HG02798 (cell line): ENCODE measurements at regions not wholly inside any gene's neighbourhood (a gene's known extent, or its start where the extent isn't known, plus 50 kb on each side); places are given as distances from the start of the nearest gene placed in this dataset.
"Not testable (repeated sequence)": the region's sequence is repeated elsewhere in the genome, so short reads cannot be mapped to it uniquely, and the experiment has no call there.

Source experiments
- ATAC-seq: cut with Tn5 transposase; IDR thresholded peaks from one replicate; pipeline ENCODE4 v1.9.1; 2021; ENCODE audit warnings: mild to moderate bottlenecking; ENCODE audit not compliant: unreplicated experiment, poor library complexity

DNA sequence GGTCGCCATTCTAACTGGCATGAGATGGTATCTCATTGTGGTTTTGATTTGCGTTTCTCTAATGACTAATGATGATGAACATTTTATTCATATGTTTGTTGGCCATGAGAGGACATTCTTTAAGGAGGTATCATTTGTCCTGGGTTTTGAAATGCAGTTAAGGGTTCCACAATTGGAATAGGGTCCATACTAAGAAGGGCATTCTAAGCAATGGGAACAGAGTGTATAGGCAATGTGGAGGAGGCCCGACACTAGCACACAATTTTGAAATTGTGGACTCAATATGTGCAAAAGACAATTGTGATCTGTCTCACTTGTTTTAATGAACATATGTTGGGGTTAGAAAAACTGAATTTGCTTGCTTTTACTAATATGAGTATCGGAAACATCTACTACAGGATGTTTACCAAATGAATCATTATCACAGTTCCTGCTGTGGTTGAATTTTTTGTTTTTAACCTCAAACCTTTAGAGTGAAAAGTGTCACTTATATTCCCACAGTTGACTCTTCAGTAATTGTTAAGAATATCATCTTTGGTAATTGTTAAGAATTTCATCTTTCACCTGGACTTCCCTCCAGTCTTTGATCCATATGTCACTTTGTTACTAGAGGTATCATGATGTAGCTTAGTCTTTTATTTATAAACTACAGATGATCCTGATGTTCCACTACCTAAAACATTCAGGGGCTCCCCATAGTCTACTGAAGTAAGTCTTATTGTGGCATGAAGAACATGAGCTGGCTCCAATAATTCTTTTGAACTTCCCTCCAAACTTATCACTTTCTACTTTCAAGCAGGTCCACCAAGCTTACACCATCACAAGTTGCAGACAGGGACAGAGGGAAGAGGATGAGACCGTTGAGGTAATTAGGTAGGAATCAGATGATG is 109.7 kb upstream of the KLF12 start:
- ATAC-seq: no peak

- ATAC-seq: not testable (repeated sequence)
These were observed 107.1 kb upstream of the KLF12 start for GRCh38 chr13:74241343-74241742.

DNA sequence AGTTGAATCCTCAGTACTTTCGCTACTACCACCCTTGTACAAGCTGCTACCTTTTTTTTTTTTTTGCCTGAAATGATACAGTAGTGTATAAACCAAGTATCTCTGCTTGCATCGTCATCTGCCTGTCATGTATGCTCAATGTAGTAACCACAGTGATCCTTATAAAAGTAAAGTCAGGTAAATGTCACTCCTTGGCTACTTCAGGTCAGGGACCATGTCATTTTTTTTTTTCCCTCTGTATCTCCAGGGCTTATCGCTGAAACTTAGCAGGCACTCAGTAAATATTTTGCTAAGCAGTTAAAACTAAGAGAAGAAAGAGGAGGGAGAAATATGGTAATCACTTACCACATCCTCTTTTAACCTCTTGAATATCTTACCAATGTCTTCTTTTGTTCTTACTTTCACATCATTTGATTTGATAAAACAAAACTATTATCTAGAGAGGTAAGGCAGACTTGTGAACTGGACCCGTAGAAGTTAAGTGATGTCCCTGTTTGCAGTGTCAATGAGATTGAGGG is 96.8 kb upstream of the KLF12 start:
- ATAC-seq: no peak

- ATAC-seq: no peak
These were observed 95.0 kb upstream of the KLF12 start for GRCh38 chr13:74229242-74229641.

GRCh38 chr13:74227476-74228158 is 93.4 kb upstream of the KLF12 start:
- ATAC-seq: no peak

DNA sequence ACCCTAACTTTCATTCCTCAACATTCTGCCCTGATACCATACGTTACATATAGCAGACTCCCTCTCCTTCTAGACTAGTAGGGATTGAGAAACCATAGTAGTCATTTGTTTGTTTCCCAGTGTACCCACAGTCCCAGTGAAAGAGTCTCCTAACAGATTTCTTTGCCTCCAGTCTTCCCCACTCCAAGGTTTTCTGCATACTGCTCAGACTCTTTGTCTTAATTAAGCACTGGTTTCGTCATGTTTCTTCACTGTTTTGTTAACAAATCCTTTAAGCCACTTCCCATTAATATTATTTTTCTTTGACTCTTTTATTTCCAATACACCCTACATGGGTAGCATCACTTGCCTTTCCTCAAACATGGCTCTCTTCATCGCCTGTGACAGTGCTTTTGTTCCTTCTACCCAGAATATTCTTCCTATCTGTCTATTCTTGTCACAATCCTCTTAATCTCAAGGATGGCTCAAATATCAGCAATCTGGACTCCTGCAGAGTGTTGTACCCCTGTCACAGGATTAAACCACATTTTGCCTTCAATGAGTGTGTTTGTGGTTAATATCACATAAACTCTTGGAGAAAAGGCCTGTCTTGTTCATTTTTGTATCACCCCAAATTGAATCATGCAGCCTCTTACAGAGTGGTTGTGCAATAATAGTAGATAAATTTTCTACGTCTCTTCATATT is 92.7 kb upstream of the KLF12 start:
- no peak for ATAC-seq

GRCh38 chr13:74221752-74222151 is 87.5 kb upstream of the KLF12 start:
- no peak for ATAC-seq

GRCh38 chr13:74219566-74219965 is 85.4 kb upstream of the KLF12 start:
- no peak for ATAC-seq

DNA sequence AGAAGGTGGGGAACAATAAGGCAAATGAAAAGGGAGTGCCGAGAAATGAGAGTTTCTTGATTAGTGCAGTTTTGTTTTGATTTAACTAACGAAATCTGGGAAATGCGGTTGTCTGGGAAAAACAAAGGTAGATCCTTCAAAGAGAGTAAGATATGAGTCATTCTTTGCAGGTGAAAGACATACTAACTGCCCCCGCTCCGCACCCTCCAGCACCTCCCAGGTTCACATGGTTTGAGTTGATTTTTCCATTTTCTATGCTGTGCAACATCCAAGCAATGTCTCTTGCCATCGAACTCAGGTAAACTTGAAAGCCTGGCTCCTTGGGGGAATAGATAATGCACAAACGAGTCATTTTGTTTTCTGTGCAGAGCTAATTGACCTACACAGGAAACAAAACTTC is 84.1 kb upstream of the KLF12 start:
- no peak for ATAC-seq

GRCh38 chr13:74217811-74218210 is 83.6 kb upstream of the KLF12 start:
- no peak for ATAC-seq

DNA sequence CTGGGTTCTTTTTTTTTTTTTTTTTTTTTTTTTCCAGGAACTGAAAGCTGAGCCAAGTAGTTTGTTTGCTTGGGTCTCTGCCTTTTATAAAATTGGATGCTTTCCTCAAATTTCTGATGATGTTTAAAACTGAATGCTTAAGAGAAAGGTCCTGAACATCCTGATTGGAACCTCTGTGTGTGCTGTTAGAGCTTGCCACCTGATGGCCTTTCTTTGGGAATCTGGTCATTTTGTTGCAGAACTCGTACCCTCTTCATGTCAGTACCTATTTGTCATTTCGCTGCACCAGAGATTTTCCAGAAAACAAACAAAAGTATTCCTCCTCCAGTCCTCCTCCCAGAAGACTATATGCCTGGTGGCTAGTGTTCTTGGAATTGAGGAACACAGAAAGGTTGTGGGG is 81.2 kb upstream of the KLF12 start:
- no peak for ATAC-seq

GRCh38 chr13:74214321-74214720 is 80.1 kb upstream of the KLF12 start:
- ATAC-seq: no peak

DNA sequence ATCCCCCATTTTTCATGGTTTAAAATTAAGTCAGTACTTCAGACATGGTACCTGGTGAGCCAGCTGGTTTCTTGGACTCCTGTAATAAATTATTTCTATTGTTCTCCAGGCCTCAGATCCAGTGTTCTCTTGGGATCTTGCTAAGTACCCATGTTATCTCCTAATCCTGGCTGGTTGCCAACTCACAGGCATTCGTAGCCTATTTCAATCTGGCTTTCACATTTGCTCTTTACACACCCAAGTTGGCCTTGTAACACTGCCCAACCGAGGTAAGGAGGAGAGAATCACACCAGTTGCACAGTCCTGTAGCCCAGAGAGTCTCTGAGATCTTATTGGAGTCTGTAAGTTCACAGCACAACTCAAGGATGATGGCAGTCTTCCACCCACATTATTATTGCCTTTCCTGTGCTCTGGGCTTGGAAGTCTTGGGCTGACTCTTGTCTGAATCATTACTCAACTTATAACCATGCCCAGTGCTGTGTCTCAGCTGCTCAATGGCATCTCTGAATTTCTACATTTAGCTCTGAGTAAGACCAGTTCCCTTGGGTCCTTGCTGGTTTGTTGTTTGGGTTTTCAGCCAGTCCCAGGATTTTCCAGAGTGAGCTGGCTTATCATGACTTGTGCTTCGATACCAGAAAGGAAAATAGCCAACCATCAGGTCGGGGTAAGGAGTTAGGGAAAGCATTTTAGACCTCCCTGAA is 76.6 kb upstream of the KLF12 start:
- ATAC-seq: no peak

DNA sequence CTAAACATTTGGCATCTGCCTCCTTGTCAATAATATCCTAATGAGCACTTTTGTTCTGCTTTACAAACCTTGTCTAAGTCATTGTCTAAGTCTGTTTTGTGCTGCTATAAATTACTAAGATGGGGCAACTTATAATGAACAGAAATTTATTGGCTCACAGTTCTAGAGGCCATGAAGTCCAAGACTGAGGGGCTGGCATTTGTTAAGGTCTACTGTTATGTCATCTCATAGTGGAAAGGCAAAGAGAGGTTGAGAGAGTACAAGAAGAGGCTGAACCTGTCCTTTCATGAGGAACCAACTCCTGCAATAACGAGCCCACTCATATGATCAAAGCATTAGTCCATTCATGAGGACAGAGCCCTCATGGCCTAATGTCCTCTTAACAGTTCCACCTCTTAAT is 72.7 kb upstream of the KLF12 start:
- ATAC-seq: no peak

GRCh38 chr13:74206061-74206561 is 71.9 kb upstream of the KLF12 start:
- no peak for ATAC-seq

- no peak for ATAC-seq
These were observed 71.1 kb upstream of the KLF12 start for GRCh38 chr13:74205313-74205690.

DNA sequence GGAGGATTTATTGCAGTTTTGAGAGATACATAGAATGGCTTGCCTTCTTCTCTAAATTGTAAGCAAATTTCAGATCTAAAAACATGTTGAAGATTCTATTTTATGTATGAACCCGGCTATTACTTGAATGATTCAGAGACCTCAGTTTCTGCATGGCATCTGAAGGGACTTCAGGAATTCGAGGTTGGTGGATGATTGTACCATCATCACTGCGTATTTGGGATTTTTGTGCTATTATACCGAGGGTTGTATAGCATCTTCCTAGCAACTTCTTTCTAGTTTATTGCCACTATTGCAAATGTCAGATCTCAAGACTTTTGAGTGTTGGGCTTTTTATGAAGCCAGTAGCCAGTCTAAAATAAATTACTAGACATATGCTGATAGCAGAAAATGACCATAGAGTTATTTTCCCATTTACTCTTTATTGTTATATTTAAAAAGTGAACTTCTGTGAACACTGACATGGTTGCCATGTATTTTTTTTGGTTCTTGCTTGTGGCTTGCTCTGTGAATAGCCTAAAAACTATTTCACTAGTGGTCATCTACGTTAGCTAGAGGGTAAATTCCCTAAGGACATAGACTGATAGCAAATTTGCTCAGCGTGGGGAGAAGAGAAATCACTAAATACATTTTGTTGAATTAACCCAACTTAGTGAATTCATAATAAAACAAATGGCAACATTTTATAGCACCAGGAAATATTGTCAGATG is 70.6 kb upstream of the KLF12 start:
- ATAC-seq: no peak

DNA sequence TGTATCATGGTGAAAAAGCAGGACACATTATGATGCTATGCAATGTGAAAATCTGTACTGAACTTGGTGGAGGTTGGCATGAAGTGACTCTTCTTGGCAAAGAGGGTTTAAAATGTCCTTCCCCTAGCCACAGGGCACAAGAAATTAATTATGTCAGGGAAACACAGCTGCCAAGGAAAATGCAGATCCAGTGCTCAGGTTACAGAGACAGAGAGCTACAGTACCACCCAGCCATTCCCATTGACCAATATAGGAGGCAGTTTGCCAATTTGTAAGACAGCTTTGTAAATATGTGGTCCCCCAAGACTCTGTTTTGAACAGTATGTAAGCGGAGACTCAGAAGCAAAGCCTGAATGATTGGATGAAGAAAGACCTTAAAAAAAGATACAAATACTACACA is 69.4 kb upstream of the KLF12 start:
- ATAC-seq: no peak

DNA sequence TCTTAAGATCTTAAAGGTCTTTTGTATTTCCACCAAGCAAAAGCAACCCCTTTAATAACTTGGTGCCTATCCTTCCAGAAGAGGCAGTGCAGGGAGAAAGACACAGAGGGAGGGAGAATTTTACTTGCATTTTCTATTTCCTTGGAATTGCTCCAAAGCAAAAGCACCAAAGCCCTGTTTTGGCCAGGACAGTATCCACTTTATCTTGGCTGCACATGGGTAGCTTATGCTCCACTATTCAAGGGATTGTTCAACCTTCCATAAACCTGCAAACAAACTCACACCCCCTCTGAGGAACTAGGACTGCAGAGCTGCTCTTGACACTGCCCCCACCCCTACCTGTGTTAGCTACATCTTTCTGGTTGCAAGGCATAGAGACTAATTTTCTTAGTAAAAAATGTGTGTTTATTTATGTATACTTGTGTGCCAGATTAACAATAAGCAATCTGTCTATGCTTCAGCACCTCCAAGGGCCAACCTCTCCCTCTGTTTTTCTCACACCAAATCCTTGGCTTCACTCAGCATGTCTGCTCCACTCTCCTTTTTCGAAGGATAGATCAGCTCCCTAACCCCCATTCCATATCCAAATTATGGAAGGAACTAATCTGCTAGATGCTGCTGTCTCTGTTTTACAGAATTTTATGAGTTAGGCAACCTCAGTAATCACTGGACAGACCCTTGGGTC is 68.1 kb upstream of the KLF12 start:
- ATAC-seq: no peak
